ENCODE measurements at regions not wholly inside any gene's neighbourhood (a gene's known extent, or its start where the extent isn't known, plus 50 kb on each side); places are given as distances from the start of the nearest gene placed in this dataset.

GRCh38 chr9:109883623-109884022 is 103.6 kb downstream of the PALM2AKAP2 start:
- Mint-ChIP-seq H3K4me3 (no peak overlapping the region), H3K36me3 (no peaks in the 10 kb centered on the region), H3K4me1 (peaks cover 16 to 29% (median 23%) of the 10 kb centered on the region in 4 donors), H3K27ac (no peak overlapping the region), H3K9me3 (no peaks in the 10 kb centered on the region), H3K27me3 (peaks cover 13% of the 10 kb centered on the region)
- no peaks in the 10 kb centered on the region for H3K9me3 ChIP-seq (ENCODE audit: control insufficient read depth in 2 of 2, low read length in 2 of 2)
- no peak for DNase-seq
- H3K27ac ChIP-seq (ENCODE audit: insufficient read depth, low read length, poor library complexity, severe bottlenecking): no peak overlapping the region
- no peak for ATAC-seq (ENCODE audit: low read depth in 2 of 2)
- H3K36me3 ChIP-seq (ENCODE audit: control insufficient read depth, insufficient read depth, low read length): no peaks in the 10 kb centered on the region
- peaks cover 4% of the 10 kb centered on the region for H3K27me3 ChIP-seq (ENCODE audit: control insufficient read depth, insufficient read depth, low read length)
- H3K4me3 ChIP-seq (ENCODE audit: low read depth, low read length): no peak overlapping the region
- peaks cover 13% of the 10 kb centered on the region for H3K4me1 ChIP-seq (ENCODE audit: control insufficient read depth, insufficient read depth, low read length, poor library complexity, severe bottlenecking)

GRCh38 chr9:109886041-109886440 is 106.0 kb downstream of the PALM2AKAP2 start:
- H3K27me3 ChIP-seq (ENCODE audit: control insufficient read depth, insufficient read depth, low read length): no peaks in the 10 kb centered on the region
- no peaks in the 10 kb centered on the region for H3K27me3 Mint-ChIP-seq
- peaks cover 17% of the 10 kb centered on the region for H3K4me1 ChIP-seq (ENCODE audit: control insufficient read depth, insufficient read depth, low read length, poor library complexity, severe bottlenecking)
- peak overlapping the region in 1 of 4 donors; percentile 54 for H3K4me3 Mint-ChIP-seq
- no peaks in the 10 kb centered on the region for H3K9me3 ChIP-seq (ENCODE audit: control insufficient read depth in 2 of 2, low read length in 2 of 2)
- H3K27ac ChIP-seq (ENCODE audit: insufficient read depth, low read length, poor library complexity, severe bottlenecking): no peak overlapping the region
- H3K36me3 Mint-ChIP-seq: no peaks in the 10 kb centered on the region
- DNase-seq (no peak), ATAC-seq (ENCODE audit: low read depth in 2 of 2) (no peak)
- peak overlapping the region in 2 of 3 donors; percentile 32 to 63 for H3K27ac Mint-ChIP-seq
- H3K4me3 ChIP-seq (ENCODE audit: low read depth, low read length): no peak overlapping the region
- H3K36me3 ChIP-seq (ENCODE audit: control insufficient read depth, insufficient read depth, low read length): no peaks in the 10 kb centered on the region
- no peaks in the 10 kb centered on the region for H3K9me3 Mint-ChIP-seq
- peaks cover 14 to 36% (median 24%) of the 10 kb centered on the region in 4 donors for H3K4me1 Mint-ChIP-seq

GRCh38 chr9:109886617-109887016 is 106.6 kb downstream of the PALM2AKAP2 start:
- ATAC-seq (ENCODE audit: low read depth in 2 of 2): peak; percentile 82 to 88
- H3K4me3 ChIP-seq (ENCODE audit: low read depth, low read length): no peak overlapping the region
- no peaks in the 10 kb centered on the region for H3K27me3 Mint-ChIP-seq
- H3K4me1 ChIP-seq (ENCODE audit: control insufficient read depth, insufficient read depth, low read length, poor library complexity, severe bottlenecking): peaks cover 17% of the 10 kb centered on the region
- peak in 1 of 3 donors; percentile 69 for DNase-seq
- H3K4me1 Mint-ChIP-seq: peaks cover 14 to 36% (median 24%) of the 10 kb centered on the region in 4 donors
- H3K27ac Mint-ChIP-seq: peak overlapping the region in 2 of 3 donors; percentile 26 to 63
- H3K4me3 Mint-ChIP-seq: peak overlapping the region in 1 of 4 donors; percentile 48
- H3K27ac ChIP-seq (ENCODE audit: insufficient read depth, low read length, poor library complexity, severe bottlenecking): no peak overlapping the region
- H3K27me3 ChIP-seq (ENCODE audit: control insufficient read depth, insufficient read depth, low read length): no peaks in the 10 kb centered on the region
- no peaks in the 10 kb centered on the region for H3K36me3 ChIP-seq (ENCODE audit: control insufficient read depth, insufficient read depth, low read length)
- no peaks in the 10 kb centered on the region for H3K9me3 ChIP-seq (ENCODE audit: control insufficient read depth in 2 of 2, low read length in 2 of 2)
- no peaks in the 10 kb centered on the region for H3K36me3 Mint-ChIP-seq
- H3K9me3 Mint-ChIP-seq: no peaks in the 10 kb centered on the region

GRCh38 chr9:109887079-109887478 is 107.1 kb downstream of the PALM2AKAP2 start:
- Mint-ChIP-seq H3K4me1 (peaks cover 14 to 36% (median 24%) of the 10 kb centered on the region in 4 donors), H3K9me3 (no peaks in the 10 kb centered on the region), H3K27ac (peak overlapping the region; percentile 26 to 63 (median 57)), H3K4me3 (no peak overlapping the region), H3K36me3 (no peaks in the 10 kb centered on the region), H3K27me3 (no peaks in the 10 kb centered on the region)
- no peak overlapping the region for H3K4me3 ChIP-seq (ENCODE audit: low read depth, low read length)
- DNase-seq (no peak), ATAC-seq (ENCODE audit: low read depth in 2 of 2) (no peak)
- H3K27me3 ChIP-seq (ENCODE audit: control insufficient read depth, insufficient read depth, low read length): no peaks in the 10 kb centered on the region
- peaks cover 17% of the 10 kb centered on the region for H3K4me1 ChIP-seq (ENCODE audit: control insufficient read depth, insufficient read depth, low read length, poor library complexity, severe bottlenecking)
- H3K9me3 ChIP-seq (ENCODE audit: control insufficient read depth in 2 of 2, low read length in 2 of 2): no peaks in the 10 kb centered on the region
- no peaks in the 10 kb centered on the region for H3K36me3 ChIP-seq (ENCODE audit: control insufficient read depth, insufficient read depth, low read length)
- H3K27ac ChIP-seq (ENCODE audit: insufficient read depth, low read length, poor library complexity, severe bottlenecking): no peak overlapping the region

GRCh38 chr9:109888695-109889094 is 108.7 kb downstream of the PALM2AKAP2 start:
- H3K4me3 Mint-ChIP-seq: no peak overlapping the region
- H3K4me1 Mint-ChIP-seq: peaks cover 14 to 36% (median 24%) of the 10 kb centered on the region in 4 donors
- Histone ChIP-seq H3K36me3 (ENCODE audit: control insufficient read depth, insufficient read depth, low read length) (no peaks in the 10 kb centered on the region), H3K27ac (ENCODE audit: insufficient read depth, low read length, poor library complexity, severe bottlenecking) (no peak overlapping the region), H3K4me3 (ENCODE audit: low read depth, low read length) (no peak overlapping the region), H3K9me3 (ENCODE audit: control insufficient read depth in 2 of 2, low read length in 2 of 2) (no peaks in the 10 kb centered on the region), H3K4me1 (ENCODE audit: control insufficient read depth, insufficient read depth, low read length, poor library complexity, severe bottlenecking) (peaks cover 17% of the 10 kb centered on the region), H3K27me3 (ENCODE audit: control insufficient read depth, insufficient read depth, low read length) (no peaks in the 10 kb centered on the region)
- H3K36me3 Mint-ChIP-seq: no peaks in the 10 kb centered on the region
- DNase-seq (no peak), ATAC-seq (ENCODE audit: low read depth in 2 of 2) (no peak)
- H3K9me3 Mint-ChIP-seq: no peaks in the 10 kb centered on the region
- no peaks in the 10 kb centered on the region for H3K27me3 Mint-ChIP-seq
- no peak overlapping the region for H3K27ac Mint-ChIP-seq

DNA sequence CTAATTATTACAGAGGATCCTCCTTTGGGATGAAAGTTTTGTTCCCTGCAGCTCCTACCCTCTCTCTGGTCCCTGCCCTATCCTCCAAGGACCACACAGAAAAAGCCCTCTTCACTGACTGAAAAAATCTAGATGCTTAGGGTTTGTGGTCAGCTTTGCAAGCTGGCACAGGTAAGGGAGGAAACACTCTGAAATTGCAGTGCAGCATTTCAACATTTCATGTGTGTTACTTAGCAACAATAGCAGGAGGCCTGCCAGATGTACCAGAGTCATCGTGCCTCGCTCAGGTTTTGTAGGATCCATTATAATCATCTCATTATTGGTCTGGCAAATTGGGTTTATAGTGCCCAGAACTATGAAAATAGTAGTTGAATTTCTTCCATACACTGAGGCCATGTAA is 109.5 kb downstream of the PALM2AKAP2 start:
- Histone ChIP-seq H3K36me3 (ENCODE audit: control insufficient read depth, insufficient read depth, low read length) (no peaks in the 10 kb centered on the region), H3K9me3 (ENCODE audit: control insufficient read depth in 2 of 2, low read length in 2 of 2) (no peaks in the 10 kb centered on the region), H3K4me1 (ENCODE audit: control insufficient read depth, insufficient read depth, low read length, poor library complexity, severe bottlenecking) (peaks cover 17% of the 10 kb centered on the region), H3K4me3 (ENCODE audit: low read depth, low read length) (no peak overlapping the region), H3K27ac (ENCODE audit: insufficient read depth, low read length, poor library complexity, severe bottlenecking) (no peak overlapping the region), H3K27me3 (ENCODE audit: control insufficient read depth, insufficient read depth, low read length) (no peaks in the 10 kb centered on the region)
- H3K27ac Mint-ChIP-seq: no peak overlapping the region
- H3K36me3 Mint-ChIP-seq: no peaks in the 10 kb centered on the region
- no peak overlapping the region for H3K4me3 Mint-ChIP-seq
- ATAC-seq (ENCODE audit: low read depth in 2 of 2) (peak in 1 of 2 donors; percentile 29), DNase-seq (no peak)
- H3K27me3 Mint-ChIP-seq: no peaks in the 10 kb centered on the region
- peaks cover 14 to 36% (median 24%) of the 10 kb centered on the region in 4 donors for H3K4me1 Mint-ChIP-seq
- H3K9me3 Mint-ChIP-seq: no peaks in the 10 kb centered on the region

DNA sequence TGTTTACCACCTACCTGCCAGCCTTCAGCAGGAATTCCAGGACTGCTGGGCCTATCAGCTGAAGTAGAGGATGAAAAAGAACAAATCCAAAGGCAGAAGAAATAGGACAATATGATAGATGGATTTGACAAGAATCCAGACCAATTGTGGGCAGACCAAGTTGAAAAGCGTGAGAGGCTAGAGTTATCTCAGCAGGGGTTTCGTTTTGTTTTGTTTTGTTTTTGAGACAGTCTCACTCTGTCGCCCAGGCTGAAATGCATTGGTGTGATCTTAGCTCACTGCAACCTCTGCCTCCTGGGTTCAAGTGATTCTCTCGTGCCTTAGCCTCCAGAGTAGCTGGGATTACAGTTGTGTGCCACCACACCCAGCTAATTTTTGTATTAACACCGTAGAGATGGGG is 113.2 kb downstream of the PALM2AKAP2 start:
- H3K27ac Mint-ChIP-seq: no peak overlapping the region

DNA sequence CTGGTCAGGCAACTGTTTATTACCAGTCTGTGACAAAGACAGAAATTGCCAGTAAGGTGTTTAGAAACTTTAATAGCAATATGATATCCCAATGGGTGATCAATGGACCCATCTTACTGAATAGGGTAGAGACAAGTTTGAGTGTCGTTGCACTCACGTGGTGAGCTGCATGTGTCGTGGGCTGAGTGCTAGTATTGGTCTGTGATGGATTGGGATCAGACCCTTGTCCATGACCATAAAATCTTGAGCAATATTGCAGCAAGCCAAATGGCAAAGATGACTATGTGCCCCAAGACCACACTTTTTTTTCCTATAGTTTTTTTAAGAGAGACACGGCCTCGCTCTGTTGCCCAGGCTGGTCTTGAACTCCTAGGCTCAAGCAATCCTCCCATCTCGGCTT is 114.5 kb downstream of the PALM2AKAP2 start:
- Mint-ChIP-seq H3K4me1 (peaks cover 0 to 4% (median 2%) of the 10 kb centered on the region in 4 donors), H3K36me3 (no peaks in the 10 kb centered on the region), H3K4me3 (no peak overlapping the region), H3K9me3 (no peaks in the 10 kb centered on the region), H3K27me3 (peaks cover 4% of the 10 kb centered on the region), H3K27ac (no peak overlapping the region)
- Histone ChIP-seq H3K36me3 (ENCODE audit: control insufficient read depth, insufficient read depth, low read length) (no peaks in the 10 kb centered on the region), H3K27me3 (ENCODE audit: control insufficient read depth, insufficient read depth, low read length) (no peaks in the 10 kb centered on the region), H3K4me1 (ENCODE audit: control insufficient read depth, insufficient read depth, low read length, poor library complexity, severe bottlenecking) (peaks cover under 1% of the 10 kb centered on the region), H3K9me3 (ENCODE audit: control insufficient read depth in 2 of 2, low read length in 2 of 2) (no peaks in the 10 kb centered on the region), H3K4me3 (ENCODE audit: low read depth, low read length) (no peak overlapping the region), H3K27ac (ENCODE audit: insufficient read depth, low read length, poor library complexity, severe bottlenecking) (no peak overlapping the region)
- no peak for ATAC-seq (ENCODE audit: low read depth in 2 of 2)
- DNase-seq: no peak

More for the DNA sequence above, 113.2 kb downstream of the PALM2AKAP2 start:
- no peaks in the 10 kb centered on the region for H3K9me3 Mint-ChIP-seq
- no peak overlapping the region for H3K27ac ChIP-seq (ENCODE audit: insufficient read depth, low read length, poor library complexity, severe bottlenecking)
- no peaks in the 10 kb centered on the region for H3K36me3 Mint-ChIP-seq
- DNase-seq: no peak
- peaks cover 4% of the 10 kb centered on the region for H3K27me3 Mint-ChIP-seq
- ATAC-seq (ENCODE audit: low read depth in 2 of 2): no peak
- H3K36me3 ChIP-seq (ENCODE audit: control insufficient read depth, insufficient read depth, low read length): no peaks in the 10 kb centered on the region
- peaks cover 0 to 12% (median 6%) of the 10 kb centered on the region in 4 donors for H3K4me1 Mint-ChIP-seq
- H3K9me3 ChIP-seq (ENCODE audit: control insufficient read depth in 2 of 2, low read length in 2 of 2): no peaks in the 10 kb centered on the region
- H3K27me3 ChIP-seq (ENCODE audit: control insufficient read depth, insufficient read depth, low read length): no peaks in the 10 kb centered on the region
- no peak overlapping the region for H3K4me3 Mint-ChIP-seq
- H3K4me1 ChIP-seq (ENCODE audit: control insufficient read depth, insufficient read depth, low read length, poor library complexity, severe bottlenecking): peaks cover 4% of the 10 kb centered on the region
- H3K4me3 ChIP-seq (ENCODE audit: low read depth, low read length): no peak overlapping the region
